Fibroblast of villous mesenchyme (primary cell): ENCODE measurements at regions not wholly inside any gene's neighbourhood (a gene's known extent, or its start where the extent isn't known, plus 50 kb on each side); places are given as distances from the start of the nearest gene placed in this dataset.
A peak's percentile ranks its signal among the peaks of the same experiment; 100 is the strongest.

Source experiments
- DNase-seq: peaks from one replicate; pipeline ENCODE4 v3.0.0-alpha.2; 2010; ENCODE audit warnings: low read depth
- H3K4me3 ChIP-seq: 2 replicates; pipeline ENCODE4 v1.5.1; 2011; ENCODE audit warnings: low read depth, mild to moderate bottlenecking, low read length
- CTCF ChIP-seq: IDR thresholded peaks from 2 replicates; pipeline ENCODE4 v1.5.1; 2012; ENCODE audit warnings: low read depth, mild to moderate bottlenecking, low read length; ENCODE audit not compliant: insufficient read depth

GRCh38 chr3:148466980-148467740, 230.5 kb upstream of the AGTR1 start:
- H3K4me3 ChIP-seq, result no peak overlapping the region
- TF ChIP-seq CTCF, result no peak
- DNase-seq, result no peak

- DNase-seq, result no peak
- no peak overlapping the region for H3K4me3 ChIP-seq
- no peak for TF ChIP-seq CTCF
Observed at GRCh38 chr3:148477375-148477774, 220.3 kb upstream of the AGTR1 start.

GRCh38 chr3:148493631-148494030, 204.1 kb upstream of the AGTR1 start:
- TF ChIP-seq CTCF, result no peak
- no peak for DNase-seq
- no peak overlapping the region for H3K4me3 ChIP-seq

GRCh38 chr3:148494451-148494850, 203.3 kb upstream of the AGTR1 start:
- no peak for TF ChIP-seq CTCF
- no peak overlapping the region for H3K4me3 ChIP-seq
- no peak for DNase-seq

- TF ChIP-seq CTCF, result no peak
- peak; percentile 23 for DNase-seq
- no peak overlapping the region for H3K4me3 ChIP-seq
Observed at GRCh38 chr3:148500881-148501280, 196.8 kb upstream of the AGTR1 start.

GRCh38 chr3:148510116-148510515, 187.6 kb upstream of the AGTR1 start:
- no peak for TF ChIP-seq CTCF
- DNase-seq, result no peak
- no peak overlapping the region for H3K4me3 ChIP-seq

- TF ChIP-seq CTCF, result no peak
- no peak overlapping the region for H3K4me3 ChIP-seq
- no peak for DNase-seq
Observed at GRCh38 chr3:148510561-148510960, 187.1 kb upstream of the AGTR1 start.
